Suppressor macrophage treated with lipopolysaccharide for 1 hour (primary cell): ENCODE measurements at regions not wholly inside any gene's neighbourhood (a gene's known extent, or its start where the extent isn't known, plus 50 kb on each side); places are given as distances from the start of the nearest gene placed in this dataset.
"Not testable (repeated sequence)": the region's sequence is repeated elsewhere in the genome, so short reads cannot be mapped to it uniquely, and the experiment has no call there.

ENCODE experiments used
- DNase-seq, 3 donors: peaks; one replicate each; pipeline ENCODE4 v3.0.0-alpha.2; 2020 to 2022

- DNase-seq, result no peak
Observed at GRCh38 chr14:87405563-87405962, 587.4 kb downstream of the GALC start.

- no peak for DNase-seq
Observed at GRCh38 chr14:87397499-87397898, 595.5 kb downstream of the GALC start.

- DNase-seq, result no peak
Observed at GRCh38 chr14:87391066-87391465, 601.9 kb downstream of the GALC start.

- DNase-seq, result no peak
Observed at GRCh38 chr14:87388946-87389345, 604.0 kb downstream of the GALC start.

- DNase-seq, result no peak
Observed at GRCh38 chr14:87387806-87388205, 605.2 kb downstream of the GALC start.

- no peak for DNase-seq
Observed at GRCh38 chr14:87386524-87386923, 606.5 kb downstream of the GALC start.

- DNase-seq, result no peak
Observed at GRCh38 chr14:87380054-87380453, 612.9 kb downstream of the GALC start.

- no peak for DNase-seq
Observed at GRCh38 chr14:87368751-87369150, 624.2 kb downstream of the GALC start.

GRCh38 chr14:87360246-87360645, 632.7 kb downstream of the GALC start:
- not testable (repeated sequence) for DNase-seq

GRCh38 chr14:87351007-87351406, 642.0 kb downstream of the GALC start:
- no peak for DNase-seq

- no peak for DNase-seq
Observed at GRCh38 chr14:87349921-87350320, 643.1 kb downstream of the GALC start.

GRCh38 chr14:87343652-87344051, 649.3 kb downstream of the GALC start:
- DNase-seq, result no peak

GRCh38 chr14:87334997-87335685, 657.8 kb downstream of the GALC start:
- DNase-seq, result no peak

GRCh38 chr14:87331991-87332390, 661.0 kb downstream of the GALC start:
- DNase-seq, result no peak

- DNase-seq, result no peak
Observed at GRCh38 chr14:87325741-87326140, 667.2 kb downstream of the GALC start.

GRCh38 chr14:87323191-87323590, 669.8 kb downstream of the GALC start:
- DNase-seq, result no peak

GRCh38 chr14:87321548-87321947, 671.4 kb downstream of the GALC start:
- no peak for DNase-seq

- no peak for DNase-seq
Observed at GRCh38 chr14:87312894-87313205, 680.1 kb downstream of the GALC start.

GRCh38 chr14:87312169-87312893, 680.7 kb downstream of the GALC start:
- DNase-seq, result no peak

- no peak for DNase-seq
Observed at GRCh38 chr14:87309557-87309956, 683.4 kb downstream of the GALC start.

GRCh38 chr14:87306409-87307168, 686.4 kb downstream of the GALC start:
- DNase-seq, result no peak

GRCh38 chr14:87305345-87305744, 687.6 kb downstream of the GALC start:
- DNase-seq, result no peak

GRCh38 chr14:87304404-87304803, 688.6 kb downstream of the GALC start:
- no peak for DNase-seq

- DNase-seq, result no peak
Observed at GRCh38 chr14:87286826-87287225, 706.2 kb downstream of the GALC start.
